DND-41 (cell line): ENCODE measurements at regions not wholly inside any gene's neighbourhood (a gene's known extent, or its start where the extent isn't known, plus 50 kb on each side); places are given as distances from the start of the nearest gene placed in this dataset.

Experiments used
- CTCF ChIP-seq: IDR thresholded peaks from 2 replicates; pipeline ENCODE4 v1.5.1; 2012; ENCODE audit warnings: borderline replicate concordance, low read length, moderate library complexity, mild to moderate bottlenecking; ENCODE audit not compliant: poor library complexity, severe bottlenecking; ENCODE audit errors: extremely low read depth
- EZH2 ChIP-seq: IDR thresholded peaks from 3 replicates; pipeline ENCODE4 v1.6.1; 2012; ENCODE audit warnings: borderline replicate concordance, low read depth, mild to moderate bottlenecking, moderate library complexity, low read length, inconsistent platforms; ENCODE audit not compliant: severe bottlenecking

GRCh38 chr14:103228076-103228806, 105.0 kb downstream of the TNFAIP2 start:
- TF ChIP-seq CTCF (no peak), EZH2 (no peak)
